Activated T-cell treated with anti-CD3 and anti-CD28 coated beads for 48 hours (primary cell): ENCODE measurements at regions not wholly inside any gene's neighbourhood (a gene's known extent, or its start where the extent isn't known, plus 50 kb on each side); places are given as distances from the start of the nearest gene placed in this dataset.

Source experiments
- DNase-seq: peaks from one replicate; pipeline ENCODE4 v3.0.0-alpha.2; 2020; ENCODE audit warnings: low read depth

DNA sequence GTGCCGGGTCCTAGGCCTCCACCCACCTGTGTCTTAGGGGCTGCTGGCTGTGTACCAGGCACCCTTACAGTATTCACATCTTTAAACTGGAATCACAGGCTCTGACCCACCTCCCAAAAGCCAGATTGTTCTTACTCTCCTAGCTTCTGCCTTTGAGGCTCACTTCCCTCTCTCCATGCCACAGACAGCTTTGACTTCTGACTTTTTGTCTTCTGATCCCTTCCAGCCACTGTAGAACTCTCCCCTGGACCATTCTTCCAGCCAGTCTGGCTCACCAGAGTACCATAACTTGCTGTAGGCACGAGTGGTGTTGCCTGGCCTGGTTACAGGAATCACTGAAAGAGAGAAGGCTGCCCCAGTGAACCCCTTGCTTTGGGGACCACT lies 58.1 kb upstream of the STUM start:
- no peak for DNase-seq

DNA sequence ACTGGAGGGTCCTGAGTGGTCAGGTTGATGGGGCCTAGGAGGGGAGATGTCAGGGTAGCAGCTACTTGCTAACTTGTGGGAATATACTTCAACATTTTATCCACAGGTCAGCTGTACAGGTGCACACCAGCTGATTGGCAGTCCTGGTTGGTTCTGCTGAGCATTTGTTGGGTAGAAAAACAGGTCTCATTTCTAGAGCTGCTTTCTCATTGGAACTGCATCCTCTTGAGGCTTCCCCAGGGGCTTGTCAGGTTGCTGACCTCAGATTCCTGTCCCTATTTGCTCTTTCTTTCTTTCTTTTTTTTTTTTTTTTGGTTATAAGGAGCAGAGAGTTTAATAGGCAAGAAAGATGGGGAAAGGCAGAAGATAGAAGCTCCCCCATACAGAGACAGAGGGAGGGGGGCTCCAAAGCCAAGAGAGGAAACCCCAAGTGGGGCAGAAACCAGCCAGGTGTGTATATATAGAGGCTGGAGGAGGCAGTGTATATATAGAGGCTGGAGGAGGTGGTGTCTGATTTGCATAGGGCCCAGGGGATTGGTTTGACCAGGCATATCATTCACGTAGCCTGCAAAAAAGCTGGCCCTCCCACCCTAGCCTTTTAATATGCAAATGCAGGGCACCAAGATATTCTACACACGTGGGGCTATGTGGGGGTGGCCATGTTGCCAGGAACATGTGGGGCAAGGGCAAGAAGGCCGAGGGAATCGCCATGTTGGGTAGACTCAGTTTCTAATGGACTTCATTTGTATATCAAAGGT lies 57.3 kb upstream of the STUM start:
- DNase-seq: no peak

DNA sequence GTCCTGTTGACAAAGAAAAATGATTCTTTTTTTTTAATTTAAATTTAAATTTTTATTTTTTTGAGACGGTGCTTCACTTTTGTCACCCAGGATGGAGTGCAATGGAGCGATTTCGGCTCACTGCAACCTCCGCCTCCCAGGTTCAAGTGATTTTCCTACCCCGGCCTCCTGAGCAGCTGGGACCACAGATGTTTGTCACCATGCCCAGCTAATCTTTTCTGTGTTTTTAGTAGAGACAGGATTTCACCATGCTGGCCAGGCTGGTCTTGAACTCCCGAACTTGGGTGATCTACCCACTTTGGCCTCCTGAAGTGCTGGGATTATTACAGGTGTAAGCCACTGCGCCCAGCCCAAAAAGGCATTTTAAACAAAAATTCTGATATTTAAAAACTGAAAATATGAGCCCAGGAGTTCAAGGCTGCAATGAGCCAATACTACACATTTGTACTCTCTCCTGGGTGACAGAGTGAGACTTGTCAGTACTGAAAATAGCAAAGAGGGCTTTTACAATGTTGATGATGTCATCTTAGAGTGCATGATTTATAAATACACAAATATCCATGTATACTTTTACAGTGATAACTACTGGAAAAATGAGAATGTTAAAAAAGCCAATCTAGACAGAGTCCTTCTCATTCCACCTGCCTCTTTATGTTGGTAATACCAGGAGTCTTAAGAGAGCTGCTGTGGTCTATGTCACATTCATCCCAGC lies 56.0 kb upstream of the STUM start:
- no peak for DNase-seq

DNA sequence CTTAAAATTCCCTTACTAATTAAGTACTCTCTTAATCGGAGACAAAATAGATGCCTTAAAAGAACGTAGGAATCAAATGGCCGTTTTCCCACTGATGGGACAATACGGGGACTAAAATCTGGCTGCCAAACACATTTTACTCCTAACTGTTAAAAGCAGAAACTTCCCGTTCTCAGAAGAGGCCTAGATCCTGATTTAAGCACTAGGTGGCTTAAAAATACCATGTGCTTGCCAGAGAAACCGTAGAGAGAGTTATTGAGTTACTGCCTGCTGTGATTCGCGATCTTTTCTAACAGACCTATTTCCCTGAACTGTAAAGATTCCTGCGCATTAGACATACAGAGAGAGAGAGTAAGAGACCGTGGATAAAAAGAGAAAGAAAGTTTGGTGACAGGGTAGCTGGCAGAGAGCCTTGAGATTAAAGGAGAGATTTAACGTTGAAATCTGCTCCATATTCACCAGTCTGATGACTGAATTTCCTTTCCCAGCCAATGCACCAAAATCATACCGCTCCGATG lies 54.4 kb upstream of the STUM start:
- no peak for DNase-seq

DNA sequence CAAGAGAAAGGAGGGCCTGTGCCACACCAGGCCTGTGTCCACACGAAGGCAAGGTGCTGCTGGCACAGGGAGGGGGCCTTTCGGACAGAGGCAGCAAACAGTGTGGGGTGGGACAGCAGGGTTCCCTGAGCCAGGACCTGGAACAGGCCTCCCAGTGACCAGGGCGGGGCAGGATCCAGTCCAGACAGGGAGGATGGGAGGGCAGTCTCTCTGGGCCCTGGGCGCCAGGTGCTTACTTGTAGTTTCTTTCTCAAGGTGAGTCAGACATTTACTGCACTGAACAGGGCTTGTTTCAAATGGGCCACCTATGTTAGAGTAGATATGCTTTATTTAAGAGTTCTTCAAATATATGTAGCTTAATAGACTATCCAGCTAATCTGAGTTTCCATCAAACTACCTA lies 52.8 kb upstream of the STUM start:
- DNase-seq: no peak

DNA sequence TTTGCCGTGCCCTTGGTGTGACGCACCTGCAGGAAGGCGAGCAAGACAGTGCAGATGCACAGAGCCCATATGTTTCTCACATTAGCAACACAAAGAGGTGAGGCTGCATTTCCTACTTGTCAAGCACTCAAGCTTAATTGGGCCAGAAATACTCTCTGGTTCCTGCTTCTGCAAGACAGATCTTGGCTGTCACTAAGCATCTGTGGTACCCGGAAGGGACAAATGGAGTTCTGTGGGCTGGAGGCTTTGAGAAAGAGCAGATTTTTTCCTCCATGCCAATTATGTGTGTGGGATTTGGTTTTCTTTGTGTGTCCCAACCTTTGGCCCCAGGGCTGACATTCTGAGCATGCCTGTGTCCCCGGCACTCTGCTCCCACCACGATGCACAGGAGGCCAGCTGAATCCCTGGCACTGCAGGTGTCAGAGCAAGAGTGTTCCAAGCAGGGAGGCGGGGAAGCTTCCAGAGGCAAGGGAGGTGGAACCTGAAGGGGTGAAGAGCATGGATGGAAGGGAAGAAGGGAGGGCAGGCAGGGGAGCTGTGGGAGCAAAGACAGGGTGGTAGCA lies 52.0 kb upstream of the STUM start:
- DNase-seq: no peak

DNA sequence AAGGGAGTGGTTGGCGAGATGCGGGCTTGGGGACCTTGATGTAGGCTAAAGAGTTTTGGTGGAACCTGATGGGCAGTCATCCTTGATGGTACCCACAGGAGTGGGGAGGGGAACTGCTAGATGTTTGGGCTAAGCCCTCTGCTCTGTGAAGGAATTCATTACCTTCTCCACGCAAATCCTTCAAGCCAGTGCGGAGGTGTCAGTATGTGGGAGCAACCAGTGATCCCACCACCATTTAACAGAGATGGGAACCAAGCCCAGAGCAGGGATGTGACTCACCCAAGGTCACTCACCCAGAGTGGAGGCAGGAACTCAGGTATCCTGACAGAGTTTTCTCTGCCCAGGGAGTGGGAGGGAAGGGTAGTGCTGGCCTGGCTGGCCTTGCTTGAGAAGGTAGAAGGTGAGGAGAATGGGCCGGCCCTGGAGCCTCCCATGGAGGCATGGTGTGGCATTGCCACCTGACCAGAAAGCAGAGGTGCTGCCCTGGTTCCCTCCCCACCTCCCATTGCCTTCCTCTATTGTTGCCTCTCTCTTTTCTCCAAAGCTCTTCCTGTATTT lies 51.2 kb upstream of the STUM start:
- DNase-seq: no peak

DNA sequence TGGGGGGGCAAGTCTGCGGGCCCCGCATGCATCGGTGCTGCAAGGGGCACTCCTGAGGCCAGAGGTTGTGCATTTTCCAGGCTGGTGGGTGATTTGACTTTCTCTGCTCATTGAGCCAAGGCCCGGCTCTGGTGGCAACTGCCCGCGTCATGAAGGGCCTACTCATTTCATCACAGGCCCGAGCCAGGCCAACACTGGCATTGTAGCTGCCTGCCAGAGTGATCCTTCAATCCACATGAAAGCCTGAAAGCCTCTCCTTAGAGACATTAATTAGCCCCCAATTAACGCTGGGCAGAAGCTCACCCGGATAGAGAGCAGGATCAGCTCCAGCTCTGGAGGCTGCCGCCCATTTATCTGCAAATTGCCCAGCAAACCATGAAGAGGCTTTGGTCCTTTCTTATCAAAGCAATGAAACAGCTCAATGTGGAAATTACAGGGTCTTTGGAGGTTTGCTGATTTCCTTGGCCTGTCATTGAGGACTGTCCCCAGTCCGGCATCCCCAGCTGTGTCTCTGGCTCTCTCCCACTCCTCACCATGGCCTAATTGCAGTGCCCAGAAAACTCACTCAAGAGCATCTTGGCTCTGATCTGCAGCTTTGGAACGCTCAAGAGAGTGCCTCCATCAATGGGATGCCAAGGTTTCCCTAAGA lies 50.4 kb upstream of the STUM start:
- DNase-seq: no peak

DNA sequence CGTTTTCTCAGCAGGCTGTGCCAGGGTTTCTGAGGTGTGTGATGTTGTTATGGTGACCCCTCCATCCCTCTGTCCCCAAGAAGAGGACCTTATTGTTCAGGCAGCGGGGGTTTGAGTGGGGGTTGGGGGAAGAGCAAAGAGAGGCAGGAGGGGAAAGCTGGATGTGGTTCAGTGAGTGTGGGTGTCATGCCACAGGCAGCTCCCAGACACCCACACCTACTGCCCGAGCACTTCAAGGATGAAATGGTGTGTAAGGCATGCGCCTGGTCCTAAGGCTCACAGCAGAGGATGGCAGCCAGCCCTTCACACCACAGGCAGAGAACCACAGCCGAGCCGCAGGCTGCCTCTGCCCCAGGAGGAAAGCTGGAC lies 49.9 kb upstream of the STUM start:
- DNase-seq: no peak
